Thyroid gland (tissue), 4 donors: ENCODE measurements at regions not wholly inside any gene's neighbourhood (a gene's known extent, or its start where the extent isn't known, plus 50 kb on each side); places are given as distances from the start of the nearest gene placed in this dataset.

ENCODE experiments used
- CTCF ChIP-seq, 6 experiments: fragments of 200-600 bp in 3 of 6; fragments of 450-650 bp in 3 of 6; sonication (generic) in 3 of 6; IDR thresholded peaks; one replicate each; pipeline ENCODE4 v1.5.1; 2016 to 2019; ENCODE audit warnings: antibody characterized with exemption in 6 of 6, mild to moderate bottlenecking in 2 of 6, inconsistent platforms in 1 of 6, moderate library complexity in 1 of 6
- POLR2A ChIP-seq, 2 donors: fragments of 450-650 bp; IDR thresholded peaks; one replicate each; pipeline ENCODE4 v1.6.1; 2017; ENCODE audit warnings: antibody characterized with exemption in 2 of 2, mild to moderate bottlenecking in 2 of 2, moderate library complexity in 1 of 2

GRCh38 chr14:49019467-49020115, 566.6 kb downstream of the RPS29 start:
- TF ChIP-seq CTCF (IDR thresholded peaks at IDR 0.05), result no peak
- no peak for TF ChIP-seq POLR2A (IDR thresholded peaks at IDR 0.05)
